ENCODE measurements at regions not wholly inside any gene's neighbourhood (a gene's known extent, or its start where the extent isn't known, plus 50 kb on each side); places are given as distances from the start of the nearest gene placed in this dataset.

GRCh38 chr13:105016266-105016665, 1519.2 kb downstream of the EFNB2 start:
- Histone ChIP-seq H3K79me2 (ENCODE audit: low read length) (no peaks in the 10 kb centered on the region), H3K9ac (ENCODE audit: low read length) (no peak overlapping the region), H2AFZ (ENCODE audit: low read length) (no peak overlapping the region), H3F3A (ENCODE audit: low read length, unreplicated experiment) (no peaks in the 10 kb centered on the region), H3K4me1 (ENCODE audit: insufficient read depth, low read length) (no peaks in the 10 kb centered on the region), H3K4me2 (ENCODE audit: low read length) (no peak overlapping the region), H3K27me3 (ENCODE audit: low read length) (no peaks in the 10 kb centered on the region), H3K36me3 (ENCODE audit: low read depth, low read length) (no peaks in the 10 kb centered on the region), H3K4me3 (ENCODE audit: low read length) (no peak overlapping the region), H3K9me3 (ENCODE audit: low read length) (no peaks in the 10 kb centered on the region), H4K20me1 (ENCODE audit: low read length) (no peaks in the 10 kb centered on the region), H3K9me2 (replicated peaks; ENCODE audit: low read length) (no peaks in the 10 kb centered on the region), H3K27ac (ENCODE audit: low read length) (no peak overlapping the region)
- CTCF ChIA-PET = no interaction called here
- ATAC-seq = no peak
- TF ChIP-seq EZH2 (IDR thresholded peaks at IDR 0.05; ENCODE audit: low read length, unreplicated experiment) = no peak
- DNase-seq = no peak
- intact Hi-C loops (cut with micrococcal nuclease) = no loop called here
- no TSS peak for BruUV-seq (replicated peaks)
- POLR2A ChIA-PET (ENCODE audit: unreplicated experiment) = no interaction called here

- CTCF ChIA-PET = no interaction called here
- H4K20me1 ChIP-seq (ENCODE audit: low read length) = no peaks in the 10 kb centered on the region
- H3K36me3 ChIP-seq (ENCODE audit: low read depth, low read length) = no peaks in the 10 kb centered on the region
- H3K27me3 ChIP-seq (ENCODE audit: low read length) = no peaks in the 10 kb centered on the region
- no peak overlapping the region for H3K9ac ChIP-seq (ENCODE audit: low read length)
- no peaks in the 10 kb centered on the region for H3K79me2 ChIP-seq (ENCODE audit: low read length)
- BruUV-seq (replicated peaks) = no TSS peak
- no peak for DNase-seq
- TF ChIP-seq CTCF (conservative IDR thresholded peaks at IDR 0.05; ENCODE audit: low read depth, low read length) = no peak
- TF ChIP-seq EZH2phosphoT487 (IDR thresholded peaks at IDR 0.05; ENCODE audit: borderline replicate concordance, low read length) = no peak
- TF ChIP-seq EZH2 (IDR thresholded peaks at IDR 0.05; ENCODE audit: low read length, unreplicated experiment) = no peak
- H3K9me2 ChIP-seq (replicated peaks; ENCODE audit: low read length) = no peaks in the 10 kb centered on the region
- H3K27ac ChIP-seq (ENCODE audit: low read length) = no peak overlapping the region
- intact Hi-C loops (cut with micrococcal nuclease) = no loop called here
- no peaks in the 10 kb centered on the region for H3K9me3 ChIP-seq (ENCODE audit: low read length)
- no peak for ATAC-seq
- no peak overlapping the region for H2AFZ ChIP-seq (ENCODE audit: low read length)
- no peak overlapping the region for H3K4me2 ChIP-seq (ENCODE audit: low read length)
- no peaks in the 10 kb centered on the region for H3K4me1 ChIP-seq (ENCODE audit: insufficient read depth, low read length)
- no peak overlapping the region for H3K4me3 ChIP-seq (ENCODE audit: low read length)
- no peaks in the 10 kb centered on the region for H3F3A ChIP-seq (ENCODE audit: low read length, unreplicated experiment)
- POLR2A ChIA-PET (ENCODE audit: unreplicated experiment) = no interaction called here
Measured at GRCh38 chr13:105008604-105009003, 1526.9 kb downstream of the EFNB2 start.

GRCh38 chr13:105007166-105007808, 1528.2 kb downstream of the EFNB2 start:
- DNase-seq = no peak
- Histone ChIP-seq H3K9me3 (ENCODE audit: low read length) (no peaks in the 10 kb centered on the region), H3K4me1 (ENCODE audit: insufficient read depth, low read length) (no peaks in the 10 kb centered on the region), H3K36me3 (ENCODE audit: low read depth, low read length) (no peaks in the 10 kb centered on the region), H3K27me3 (ENCODE audit: low read length) (no peaks in the 10 kb centered on the region), H3K9me2 (replicated peaks; ENCODE audit: low read length) (no peaks in the 10 kb centered on the region), H3K79me2 (ENCODE audit: low read length) (no peaks in the 10 kb centered on the region), H2AFZ (ENCODE audit: low read length) (no peak overlapping the region), H3K27ac (ENCODE audit: low read length) (no peak overlapping the region), H4K20me1 (ENCODE audit: low read length) (no peaks in the 10 kb centered on the region), H3K4me2 (ENCODE audit: low read length) (no peak overlapping the region), H3F3A (ENCODE audit: low read length, unreplicated experiment) (no peaks in the 10 kb centered on the region), H3K4me3 (ENCODE audit: low read length) (no peak overlapping the region), H3K9ac (ENCODE audit: low read length) (no peak overlapping the region)
- BruUV-seq (replicated peaks) = no TSS peak
- TF ChIP-seq EZH2 (IDR thresholded peaks at IDR 0.05; ENCODE audit: low read length, unreplicated experiment) = no peak
- TF ChIP-seq CTCF (conservative IDR thresholded peaks at IDR 0.05; ENCODE audit: low read depth, low read length) = no peak
- TF ChIP-seq EZH2phosphoT487 (IDR thresholded peaks at IDR 0.05; ENCODE audit: borderline replicate concordance, low read length) = no peak
- ChIA-PET CTCF (no interaction called here), POLR2A (ENCODE audit: unreplicated experiment) (no interaction called here)
- intact Hi-C loops (cut with micrococcal nuclease) = no loop called here
- ATAC-seq = no peak
